K562 (cell line): ENCODE measurements at regions not wholly inside any gene's neighbourhood (a gene's known extent, or its start where the extent isn't known, plus 50 kb on each side); places are given as distances from the start of the nearest gene placed in this dataset.

Experiments used
- ATAC-seq: fragments of 200-7000 bp; cut with Tn5 transposase; 3 replicates; pipeline ENCODE4 v1.9.1; 2020; ENCODE audit warnings: moderate library complexity
- BruUV-seq: library from RNA; stranded (reverse); fragments of 400-500 nt; replicated peaks from 2 replicates; lab custom pipeline; 2021; lab: Mats Ljungman, UMichigan
- CTCF ChIA-PET: fragments of 300-600 bp; formaldehyde crosslinking; extraction: SDS; loops from one replicate; lab custom pipeline; 2021; ENCODE audit warnings: low intra/inter-chr PET ratio; lab: Yijun Ruan, JAX
- POLR2A ChIA-PET: fragments of 300-600, 350-650 bp; sonication (Branson Sonifier 250); formaldehyde crosslinking; extraction: SDS; loops from one replicate; lab custom pipeline; 2021; ENCODE audit warnings: antibody characterized with exemption, inconsistent platforms; lab: Yijun Ruan, JAX
- DNase-seq, 4 experiments: peaks; one replicate each; pipeline versions ENCODE4 v3.0.0 to v3.0.0-alpha.2; 2011 to 2018; ENCODE audit warnings: low spot score in 3 of 4, mixed read lengths in 3 of 4; ENCODE audit errors: extremely low read depth in 1 of 4
- FAIRE-seq: peaks from 2 replicates; lab custom pipeline; 2011; peaks lifted over from hg19 to GRCh38; lab: Jason Lieb, UNC
- H2AFZ ChIP-seq: 2 replicates; pipeline ENCODE4 v1.6.0; 2011; ENCODE audit warnings: low read depth, low read length, control low read depth, inconsistent platforms
- H3K27ac ChIP-seq: fragments of 200-600 bp; 3 replicates; pipeline ENCODE4 v1.8.0; 2011; ENCODE audit warnings: low read depth, mild to moderate bottlenecking, control low read depth, inconsistent platforms, low read length, moderate library complexity, mixed read lengths; ENCODE audit errors: extremely low read depth
- H3K27me3 ChIP-seq, 2 experiments: fragments of 300-600 bp in 1 of 2; 2 replicates in 1 of 2; 3 replicates in 1 of 2; pipeline versions ENCODE4 v1.6.0 to v1.8.0; 2011; ENCODE audit warnings: inconsistent platforms in 2 of 2, low read length in 2 of 2, mild to moderate bottlenecking in 1 of 2, mixed read lengths in 1 of 2, moderate library complexity in 1 of 2; ENCODE audit not compliant: control insufficient read depth in 2 of 2, insufficient read depth in 2 of 2
- H3K36me3 ChIP-seq: fragments of 300-600 bp; 3 replicates; pipeline ENCODE4 v1.8.0; 2011; ENCODE audit warnings: mild to moderate bottlenecking, low read length, inconsistent platforms; ENCODE audit not compliant: control insufficient read depth, insufficient read depth
- H3K4me1 ChIP-seq, 2 experiments: fragments of 200-600 bp in 1 of 2; replicated peaks in 1 of 2; 2 replicates in 1 of 2; 3 replicates in 1 of 2; pipeline versions ENCODE4 v1.5.1 to v1.8.0; 2011; ENCODE audit warnings: inconsistent platforms in 2 of 2, low read length in 2 of 2, mild to moderate bottlenecking in 1 of 2, mixed read lengths in 1 of 2, moderate library complexity in 1 of 2; ENCODE audit not compliant: control insufficient read depth in 2 of 2, insufficient read depth in 2 of 2
- H3K4me2 ChIP-seq: 2 replicates; pipeline ENCODE4 v1.6.1; 2011; ENCODE audit warnings: low read length, control low read depth, inconsistent platforms, mixed read lengths; ENCODE audit not compliant: insufficient read depth
- H3K4me3 ChIP-seq: fragments of 200-600 bp; sonication (generic), shearing (Covaris generic); 2 replicates; pipeline ENCODE4 v1.5.1; 2016; ENCODE audit warnings: control low read depth, inconsistent platforms
- H3K79me2 ChIP-seq: fragments of 200-600 bp; 3 replicates; pipeline ENCODE4 v1.8.0; 2011; ENCODE audit warnings: low read length, inconsistent platforms; ENCODE audit not compliant: control insufficient read depth, insufficient read depth
- H3K9ac ChIP-seq, 2 experiments: 2 replicates each; pipeline versions ENCODE4 v1.6.0 to v1.6.1; 2011; ENCODE audit warnings: low read depth in 2 of 2, low read length in 2 of 2, control low read depth in 1 of 2, inconsistent platforms in 1 of 2, mild to moderate bottlenecking in 1 of 2, mixed read lengths in 1 of 2; ENCODE audit not compliant: insufficient read depth in 1 of 2
- H3K9me1 ChIP-seq: one replicate; pipeline ENCODE4 v1.6.0; 2011; ENCODE audit warnings: inconsistent platforms, mild to moderate bottlenecking, low read length, moderate library complexity; ENCODE audit not compliant: control insufficient read depth, insufficient read depth
- H3K9me3 ChIP-seq: replicated peaks from 2 replicates; pipeline ENCODE4 v1.5.1; 2011; ENCODE audit warnings: low read depth, low read length, inconsistent platforms; ENCODE audit not compliant: control insufficient read depth, insufficient read depth
- H4K20me1 ChIP-seq: replicated peaks from 2 replicates; pipeline ENCODE4 v1.6.1; 2011; ENCODE audit warnings: low read length, inconsistent platforms, mixed read lengths; ENCODE audit not compliant: control insufficient read depth, insufficient read depth
- CBX5 ChIP-seq: IDR thresholded peaks from 2 replicates; pipeline ENCODE4 v1.6.1; 2014; ENCODE audit warnings: low read depth, borderline replicate concordance
- COPS2 ChIP-seq: fragments of 450-650 bp; conservative IDR thresholded peaks from 2 replicates; pipeline ENCODE4 v1.6.1; 2016; ENCODE audit warnings: mild to moderate bottlenecking, moderate library complexity
- CREM ChIP-seq: IDR thresholded peaks from 2 replicates; pipeline ENCODE4 v1.6.1; 2014; ENCODE audit warnings: antibody characterized with exemption, low read depth
- ESRRA ChIP-seq: fragments of 450-650 bp; IDR thresholded peaks from 2 replicates; pipeline ENCODE4 v1.6.1; 2014; ENCODE audit warnings: low read depth, mild to moderate bottlenecking, moderate library complexity, borderline replicate concordance
- KDM5B ChIP-seq: fragments of 200-600 bp; sonication (generic); IDR thresholded peaks from 2 replicates; pipeline ENCODE4 v1.6.1; 2012; ENCODE audit warnings: low read depth, mild to moderate bottlenecking, moderate library complexity, low read length, control low read depth, inconsistent platforms; ENCODE audit not compliant: insufficient replicate concordance
- ZFP30 ChIP-seq: fragments of 250-450 bp; sonication (Bioruptor Pico); IDR thresholded peaks from 2 replicates; pipeline ENCODE4 v1.8.0; 2022; ENCODE audit warnings: moderate library complexity, mild to moderate bottlenecking, inconsistent platforms, borderline replicate concordance
- ZNF316 ChIP-seq: fragments of 450-650 bp; IDR thresholded peaks from 2 replicates; pipeline ENCODE4 v1.6.1; 2016
- ZNF384 ChIP-seq: IDR thresholded peaks from 2 replicates; pipeline ENCODE4 v1.6.1; 2012; ENCODE audit warnings: low read depth, low read length, improper control_type of control experiment
- WGBS: fragments of 100-300 bp; shearing (Covaris generic); methylation state at CpG from one replicate; pipeline ENCODE4 v1.1.6; 2016; ENCODE audit warnings: low coverage, mixed read lengths; ENCODE audit not compliant: insufficient coverage; ENCODE audit errors: missing lambda C conversion rate; 5-methylcytosine and 5-hydroxymethylcytosine counted together
- in situ Hi-C: fragments of 300-500 bp; cut with MboI; formaldehyde crosslinking; loops from 4 replicates; pipeline ENCODE4 v1.15.0; 2018; ENCODE audit warnings: inconsistent platforms, mixed read lengths
- intact Hi-C: fragments of 100-400 bp; cut with micrococcal nuclease; formaldehyde crosslinking; loops from 2 replicates; pipeline ENCODE4 v1.14.2; 2022
- TF ChIP-seq, protein P1 (sequence below), 2 experiments: fragments of 450-650 bp; formaldehyde crosslinking in 1 of 2; IDR thresholded peaks; 2 replicates each; pipeline versions ENCODE4 v1.4.0 to v1.6.1; 2014 to 2020; ENCODE audit warnings: mild to moderate bottlenecking in 2 of 2, borderline replicate concordance in 1 of 2, low read depth in 1 of 2
- TF ChIP-seq, protein P2 (sequence below): fragments of 250-450 bp; sonication (Bioruptor Pico); IDR thresholded peaks from 2 replicates; pipeline ENCODE4 v1.9.0; 2021; ENCODE audit warnings: mild to moderate bottlenecking, inconsistent platforms

DNA sequence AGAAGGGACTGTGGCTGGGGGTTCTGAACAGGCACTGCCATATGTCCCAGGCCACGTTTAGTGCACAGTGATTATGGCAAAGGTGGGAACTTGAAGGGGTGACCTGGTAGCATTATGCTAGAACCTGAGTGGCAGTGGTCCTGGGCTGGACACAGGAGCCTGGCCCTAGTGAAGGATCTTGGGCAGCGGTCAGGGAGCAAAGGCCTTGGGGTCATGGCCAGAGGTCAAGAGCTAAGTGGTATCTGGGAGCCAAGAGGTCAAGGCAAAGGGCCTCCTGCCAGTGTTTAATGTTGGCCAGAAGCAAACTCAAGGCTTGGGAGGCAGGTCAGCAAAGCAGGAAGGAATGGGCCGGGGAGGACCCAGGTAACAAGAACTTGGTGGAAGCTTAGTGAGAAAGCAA is 254.5 kb downstream of the CDH26 start:
- Histone ChIP-seq H2AFZ (no peak overlapping the region), H3K9ac (no peak overlapping the region), H3K27me3 (peaks cover 0 to 12% of the 10 kb centered on the region in 2 experiments; a peak in 1 of 5 replicates), H3K4me1 (no peaks in the 10 kb centered on the region), H3K79me2 (no peaks in the 10 kb centered on the region), H4K20me1 (no peaks in the 10 kb centered on the region), H3K4me3 (no peak overlapping the region), H3K9me1 (no peaks in the 10 kb centered on the region), H3K27ac (no peak overlapping the region), H3K36me3 (no peaks in the 10 kb centered on the region), H3K4me2 (no peak overlapping the region), H3K9me3 (no peaks in the 10 kb centered on the region)
- FAIRE-seq (no peak), ATAC-seq (no peak), DNase-seq (no peak)
- 0% methylated on average over 3 of the region's 3 CpGs for WGBS
- in situ Hi-C loops (loop anchor here (25.0 kb wide), 1 partner anchor 1675 kb away; no protein-coding TSS in a partner anchor), intact Hi-C loops (loop anchor here (5.0 to 10.0 kb wide), 2 partner anchors 910 to 1012 kb away; no protein-coding TSS in a partner anchor)
- no TSS peak for BruUV-seq
- ChIA-PET CTCF (no interaction called here), POLR2A (interaction anchor here (0.5 to 0.7 kb wide), 3 partner anchors 11 to 21 kb away, joined by 3 read pairs; no protein-coding TSS in a partner anchor)
- no peak for TF ChIP-seq CBX5
- TF ChIP-seq ZFP30 = no peak
- TF ChIP-seq ZNF384 = no peak
- TF ChIP-seq KDM5B = no peak
- TF ChIP-seq ZNF316 = no peak
- TF ChIP-seq, protein P1, sequence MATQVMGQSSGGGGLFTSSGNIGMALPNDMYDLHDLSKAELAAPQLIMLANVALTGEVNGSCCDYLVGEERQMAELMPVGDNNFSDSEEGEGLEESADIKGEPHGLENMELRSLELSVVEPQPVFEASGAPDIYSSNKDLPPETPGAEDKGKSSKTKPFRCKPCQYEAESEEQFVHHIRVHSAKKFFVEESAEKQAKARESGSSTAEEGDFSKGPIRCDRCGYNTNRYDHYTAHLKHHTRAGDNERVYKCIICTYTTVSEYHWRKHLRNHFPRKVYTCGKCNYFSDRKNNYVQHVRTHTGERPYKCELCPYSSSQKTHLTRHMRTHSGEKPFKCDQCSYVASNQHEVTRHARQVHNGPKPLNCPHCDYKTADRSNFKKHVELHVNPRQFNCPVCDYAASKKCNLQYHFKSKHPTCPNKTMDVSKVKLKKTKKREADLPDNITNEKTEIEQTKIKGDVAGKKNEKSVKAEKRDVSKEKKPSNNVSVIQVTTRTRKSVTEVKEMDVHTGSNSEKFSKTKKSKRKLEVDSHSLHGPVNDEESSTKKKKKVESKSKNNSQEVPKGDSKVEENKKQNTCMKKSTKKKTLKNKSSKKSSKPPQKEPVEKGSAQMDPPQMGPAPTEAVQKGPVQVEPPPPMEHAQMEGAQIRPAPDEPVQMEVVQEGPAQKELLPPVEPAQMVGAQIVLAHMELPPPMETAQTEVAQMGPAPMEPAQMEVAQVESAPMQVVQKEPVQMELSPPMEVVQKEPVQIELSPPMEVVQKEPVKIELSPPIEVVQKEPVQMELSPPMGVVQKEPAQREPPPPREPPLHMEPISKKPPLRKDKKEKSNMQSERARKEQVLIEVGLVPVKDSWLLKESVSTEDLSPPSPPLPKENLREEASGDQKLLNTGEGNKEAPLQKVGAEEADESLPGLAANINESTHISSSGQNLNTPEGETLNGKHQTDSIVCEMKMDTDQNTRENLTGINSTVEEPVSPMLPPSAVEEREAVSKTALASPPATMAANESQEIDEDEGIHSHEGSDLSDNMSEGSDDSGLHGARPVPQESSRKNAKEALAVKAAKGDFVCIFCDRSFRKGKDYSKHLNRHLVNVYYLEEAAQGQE (IDR thresholded peaks at IDR 0.05; ENCODE audit: borderline replicate concordance) = no peak
- TF ChIP-seq, protein P1 (CRISPR knock-in tag; IDR thresholded peaks at IDR 0.05; ENCODE audit: low read depth) = no peak
- TF ChIP-seq CREM = no peak
- TF ChIP-seq, protein P2, sequence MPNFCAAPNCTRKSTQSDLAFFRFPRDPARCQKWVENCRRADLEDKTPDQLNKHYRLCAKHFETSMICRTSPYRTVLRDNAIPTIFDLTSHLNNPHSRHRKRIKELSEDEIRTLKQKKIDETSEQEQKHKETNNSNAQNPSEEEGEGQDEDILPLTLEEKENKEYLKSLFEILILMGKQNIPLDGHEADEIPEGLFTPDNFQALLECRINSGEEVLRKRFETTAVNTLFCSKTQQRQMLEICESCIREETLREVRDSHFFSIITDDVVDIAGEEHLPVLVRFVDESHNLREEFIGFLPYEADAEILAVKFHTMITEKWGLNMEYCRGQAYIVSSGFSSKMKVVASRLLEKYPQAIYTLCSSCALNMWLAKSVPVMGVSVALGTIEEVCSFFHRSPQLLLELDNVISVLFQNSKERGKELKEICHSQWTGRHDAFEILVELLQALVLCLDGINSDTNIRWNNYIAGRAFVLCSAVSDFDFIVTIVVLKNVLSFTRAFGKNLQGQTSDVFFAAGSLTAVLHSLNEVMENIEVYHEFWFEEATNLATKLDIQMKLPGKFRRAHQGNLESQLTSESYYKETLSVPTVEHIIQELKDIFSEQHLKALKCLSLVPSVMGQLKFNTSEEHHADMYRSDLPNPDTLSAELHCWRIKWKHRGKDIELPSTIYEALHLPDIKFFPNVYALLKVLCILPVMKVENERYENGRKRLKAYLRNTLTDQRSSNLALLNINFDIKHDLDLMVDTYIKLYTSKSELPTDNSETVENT = no peak
- TF ChIP-seq ESRRA = no peak
- no peak for TF ChIP-seq COPS2
